B cell (primary cell): ENCODE measurements at regions not wholly inside any gene's neighbourhood (a gene's known extent, or its start where the extent isn't known, plus 50 kb on each side); places are given as distances from the start of the nearest gene placed in this dataset.

Experiments used
- CTCF ChIP-seq: fragments of 200-600 bp; IDR thresholded peaks from one replicate; pipeline ENCODE4 v1.8.0; 2022; ENCODE audit warnings: antibody characterized with exemption, mild to moderate bottlenecking
- EZH2 ChIP-seq: IDR thresholded peaks from 2 replicates; pipeline ENCODE4 v1.6.1; 2012; ENCODE audit warnings: borderline replicate concordance, low read depth, mild to moderate bottlenecking, moderate library complexity, low read length; ENCODE audit not compliant: insufficient read depth, poor library complexity, severe bottlenecking

- TF ChIP-seq CTCF (no peak), EZH2 (no peak)
Observed at GRCh38 chr11:104259121-104259610, 95.2 kb upstream of the PDGFD start.
